Endothelial cell of umbilical vein (primary cell): ENCODE measurements at regions not wholly inside any gene's neighbourhood (a gene's known extent, or its start where the extent isn't known, plus 50 kb on each side); places are given as distances from the start of the nearest gene placed in this dataset.

Experiments used
- BruUV-seq: library from RNA; stranded (reverse); fragments of 400-500 nt; replicated peaks from 2 replicates; lab custom pipeline; 2021; lab: Mats Ljungman, UMichigan
- CTCF ChIA-PET: fragments of 300-600, 350-600 bp; sonication (Branson Sonifier 250); formaldehyde crosslinking; loops from one replicate; lab custom pipeline; 2021; ENCODE audit warnings: antibody characterized with exemption, inconsistent platforms; lab: Charles Lee
- POLR2A ChIA-PET: fragments of 300-600, 350-600 bp; sonication (Branson Sonifier 250); formaldehyde crosslinking; loops from one replicate; lab custom pipeline; 2021; ENCODE audit warnings: antibody characterized with exemption, inconsistent platforms; lab: Charles Lee
- DNase-seq: peaks from one replicate; pipeline ENCODE4 v3.0.0-alpha.2; 2011; ENCODE audit warnings: low read depth, low spot score
- FAIRE-seq: peaks from 2 replicates; lab custom pipeline; 2011; peaks lifted over from hg19 to GRCh38; lab: Jason Lieb, UNC
- H2AFZ ChIP-seq: 2 replicates; pipeline ENCODE4 v1.6.0; 2012; ENCODE audit warnings: low read depth, low read length, control low read depth, inconsistent platforms
- H3K27ac ChIP-seq: 2 replicates; pipeline ENCODE4 v1.5.1; 2011; ENCODE audit warnings: low read depth, mild to moderate bottlenecking, control low read depth, low read length, moderate library complexity; ENCODE audit not compliant: insufficient read depth
- H3K27me3 ChIP-seq, 2 experiments: 2 replicates each; pipeline versions ENCODE4 v1.6.0 to v1.6.1; 2011; ENCODE audit warnings: low read length in 2 of 2, mixed read lengths in 1 of 2; ENCODE audit not compliant: control insufficient read depth in 2 of 2, insufficient read depth in 2 of 2
- H3K36me3 ChIP-seq, 2 experiments: 2 replicates in 1 of 2; 3 replicates in 1 of 2; pipeline ENCODE4 v1.5.1; 2011; ENCODE audit warnings: low read length in 2 of 2, mild to moderate bottlenecking in 1 of 2, moderate library complexity in 1 of 2; ENCODE audit not compliant: control insufficient read depth in 2 of 2, insufficient read depth in 2 of 2; ENCODE audit errors: extremely low read depth in 1 of 2
- H3K4me1 ChIP-seq: 3 replicates; pipeline ENCODE4 v1.5.1; 2011; ENCODE audit warnings: mild to moderate bottlenecking, low read length; ENCODE audit not compliant: control insufficient read depth, insufficient read depth; ENCODE audit errors: extremely low read depth
- H3K4me2 ChIP-seq: 2 replicates; pipeline ENCODE4 v1.6.1; 2011; ENCODE audit warnings: low read length, control low read depth, mixed read lengths; ENCODE audit not compliant: insufficient read depth
- H3K4me3 ChIP-seq, 3 experiments: fragments of 200-600 bp in 1 of 3; sonication (generic), shearing (Covaris generic) in 1 of 3; replicated peaks in 1 of 3; 2 replicates each; pipeline ENCODE4 v1.5.1; 2011 to 2016; ENCODE audit warnings: control low read depth in 3 of 3, low read length in 3 of 3, mild to moderate bottlenecking in 2 of 3, inconsistent platforms in 1 of 3, low read depth in 1 of 3, moderate library complexity in 1 of 3; ENCODE audit not compliant: insufficient read depth in 1 of 3
- H3K79me2 ChIP-seq: 2 replicates; pipeline ENCODE4 v1.6.0; 2012; ENCODE audit warnings: low read length, inconsistent platforms; ENCODE audit not compliant: control insufficient read depth, insufficient read depth
- H3K9ac ChIP-seq: replicated peaks from 2 replicates; pipeline ENCODE3; 2011; ENCODE audit warnings: low read length, control low read depth; ENCODE audit not compliant: insufficient read depth; ENCODE audit errors: extremely low read depth
- H3K9me1 ChIP-seq: replicated peaks from 3 replicates; pipeline ENCODE4 v1.6.0; 2011; ENCODE audit warnings: mild to moderate bottlenecking, low read length; ENCODE audit not compliant: control insufficient read depth, insufficient read depth; ENCODE audit errors: extremely low read depth
- H3K9me3 ChIP-seq: replicated peaks from 2 replicates; pipeline ENCODE4 v1.5.1; 2012; ENCODE audit warnings: low read length, inconsistent platforms; ENCODE audit not compliant: control insufficient read depth, insufficient read depth
- H4K20me1 ChIP-seq: replicated peaks from 2 replicates; pipeline ENCODE3; 2011; ENCODE audit warnings: mild to moderate bottlenecking, low read length; ENCODE audit not compliant: control insufficient read depth, insufficient read depth; ENCODE audit errors: extremely low read depth
- CTCF ChIP-seq, 2 donors: IDR thresholded peaks; 1 replicate in 1 of 2; 2 replicates in 1 of 2; pipeline ENCODE4 v1.5.1; 2011; ENCODE audit warnings: low read length in 2 of 2, mild to moderate bottlenecking in 2 of 2, moderate library complexity in 2 of 2, control low read depth in 1 of 2, inconsistent platforms in 1 of 2, low read depth in 1 of 2; ENCODE audit not compliant: insufficient read depth in 1 of 2; ENCODE audit errors: extremely low read depth in 1 of 2
- EZH2 ChIP-seq: IDR thresholded peaks from 2 replicates; pipeline ENCODE4 v1.6.1; 2012; ENCODE audit warnings: borderline replicate concordance, low read depth, mild to moderate bottlenecking, moderate library complexity, low read length, inconsistent platforms; ENCODE audit not compliant: severe bottlenecking
- FOS ChIP-seq: IDR thresholded peaks from 2 replicates; pipeline ENCODE4 v1.6.1; 2011; ENCODE audit warnings: mild to moderate bottlenecking, low read length, moderate library complexity, borderline replicate concordance; ENCODE audit not compliant: insufficient read depth
- GATA2 ChIP-seq: IDR thresholded peaks from 2 replicates; pipeline ENCODE4 v1.7.0; 2011; ENCODE audit warnings: low read depth, mild to moderate bottlenecking, moderate library complexity, mixed read lengths, low read length; ENCODE audit not compliant: insufficient read length, insufficient read depth
- JUN ChIP-seq: IDR thresholded peaks from 2 replicates; pipeline ENCODE4 v1.6.1; 2011; ENCODE audit warnings: borderline replicate concordance, low read depth; ENCODE audit not compliant: insufficient read length, insufficient read depth
- MAX ChIP-seq: IDR thresholded peaks from 2 replicates; pipeline ENCODE4 v1.6.1; 2011; ENCODE audit not compliant: insufficient read depth, insufficient read length
- MYC ChIP-seq: IDR thresholded peaks from one replicate; pipeline ENCODE4 v1.6.1; 2011; ENCODE audit warnings: mild to moderate bottlenecking, low read depth, low read length
- POLR2A ChIP-seq: IDR thresholded peaks from 2 replicates; pipeline ENCODE4 v1.6.1; 2012; ENCODE audit warnings: low read depth, mild to moderate bottlenecking, control low read depth, low read length
- POLR2AphosphoS5 ChIP-seq: IDR thresholded peaks from 2 replicates; pipeline ENCODE4 v1.6.1; 2012; ENCODE audit warnings: low read depth, mild to moderate bottlenecking, control low read depth, low read length, moderate library complexity; ENCODE audit not compliant: insufficient read depth
- dilution Hi-C: fragments of 300-500 bp; cut with MboI; formaldehyde crosslinking; loops from one replicate; pipeline ENCODE4 v1.15.0; 2019; ENCODE audit warnings: low sequenced_read_pairs; ENCODE audit not compliant: extremely low pct_ligation_motif_present
- intact Hi-C: fragments of 100-400 bp; cut with micrococcal nuclease; formaldehyde crosslinking; loops from one replicate; pipeline ENCODE4 v1.10.0; 2022

- intact Hi-C loops (no loop called here), dilution Hi-C loops (no loop called here)
- no peaks in the 10 kb centered on the region for H3K27me3 ChIP-seq
- H3K4me1 ChIP-seq, result no peaks in the 10 kb centered on the region
- no peak overlapping the region for H3K4me2 ChIP-seq
- H3K4me3 ChIP-seq, result no peak overlapping the region
- CTCF ChIA-PET, result no interaction called here
- no peaks in the 10 kb centered on the region for H3K9me3 ChIP-seq
- BruUV-seq, result no TSS peak
- no peak for DNase-seq
- H3K9me1 ChIP-seq, result no peaks in the 10 kb centered on the region
- no peaks in the 10 kb centered on the region for H3K36me3 ChIP-seq
- TF ChIP-seq MYC (no peak), JUN (no peak)
- POLR2A ChIA-PET, result no interaction called here
- H3K79me2 ChIP-seq, result no peaks in the 10 kb centered on the region
- FAIRE-seq, result no peak
- no peaks in the 10 kb centered on the region for H4K20me1 ChIP-seq
- no peak overlapping the region for H3K27ac ChIP-seq
- no peak overlapping the region for H3K9ac ChIP-seq
- no peak overlapping the region for H2AFZ ChIP-seq
Observed at GRCh38 chr2:167761465-167762136, 485.8 kb downstream of the STK39 start.

GRCh38 chr2:167759531-167759930, 487.9 kb downstream of the STK39 start:
- Histone ChIP-seq H3K4me2 (no peak overlapping the region), H2AFZ (no peak overlapping the region), H3K4me3 (no peak overlapping the region), H3K27ac (no peak overlapping the region), H3K27me3 (no peaks in the 10 kb centered on the region), H3K4me1 (no peaks in the 10 kb centered on the region), H3K9me3 (no peaks in the 10 kb centered on the region), H3K9me1 (no peaks in the 10 kb centered on the region), H3K9ac (no peak overlapping the region), H3K36me3 (no peaks in the 10 kb centered on the region), H3K79me2 (no peaks in the 10 kb centered on the region), H4K20me1 (no peaks in the 10 kb centered on the region)
- BruUV-seq, result no TSS peak
- no peak for TF ChIP-seq EZH2
- no peak for TF ChIP-seq MYC
- no peak for TF ChIP-seq POLR2AphosphoS5
- TF ChIP-seq MAX, result no peak
- TF ChIP-seq JUN, result no peak
- TF ChIP-seq FOS, result no peak
- no peak for TF ChIP-seq GATA2
- no peak for TF ChIP-seq POLR2A
- no peak for TF ChIP-seq CTCF (IDR thresholded peaks at IDR 0.05; ENCODE audit: extremely low read depth in 1 of 2, insufficient read depth in 1 of 2, low read depth in 1 of 2, low read length in 2 of 2)
- no peak for FAIRE-seq
- ChIA-PET POLR2A (no interaction called here), CTCF (interaction anchor here (1.0 kb wide), 1 partner anchor 13 kb away, joined by 3 read pairs; no protein-coding TSS in a partner anchor)
- no peak for DNase-seq
- dilution Hi-C loops (no loop called here), intact Hi-C loops (no loop called here)
